ENCODE measurements at regions not wholly inside any gene's neighbourhood (a gene's known extent, or its start where the extent isn't known, plus 50 kb on each side); places are given as distances from the start of the nearest gene placed in this dataset.

DNA sequence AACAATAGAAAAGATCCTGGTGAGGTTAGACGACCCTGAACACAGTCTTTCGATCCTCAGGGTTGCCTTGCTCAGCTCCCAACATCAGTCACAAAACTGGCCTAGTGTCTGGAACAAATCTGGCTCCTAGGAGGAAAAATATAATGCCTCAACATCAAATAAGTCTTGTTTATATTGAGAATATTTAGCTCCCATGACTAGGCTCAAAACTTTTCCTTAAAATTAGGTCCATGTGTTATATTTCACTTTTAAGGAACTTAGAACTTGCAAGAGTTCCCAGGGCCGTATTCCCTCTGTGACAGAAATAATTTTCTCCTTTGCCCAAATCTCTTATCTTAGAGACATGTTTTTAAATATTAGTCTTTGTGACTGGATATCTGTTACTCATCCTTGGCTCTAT lies 819.7 kb upstream of the ZEB2 start:
- H3K27ac ChIP-seq (ENCODE audit: low read depth, low read length) = no peak overlapping the region
- no peaks in the 10 kb centered on the region for H3K27me3 ChIP-seq (ENCODE audit: control insufficient read depth in 5 of 5, insufficient read depth in 4 of 5, low read length in 5 of 5)
- no peak overlapping the region for H3K4me3 ChIP-seq (ENCODE audit: low read depth in 1 of 5, low read length in 5 of 5)
- no peaks in the 10 kb centered on the region for H3K36me3 ChIP-seq (ENCODE audit: control insufficient read depth in 5 of 5, insufficient read depth in 5 of 5, low read length in 5 of 5)
- no peaks in the 10 kb centered on the region for H3K4me1 ChIP-seq (ENCODE audit: control insufficient read depth in 5 of 5, insufficient read depth in 5 of 5, low read length in 5 of 5)
- peaks cover 0 to 2% (median 0%) of the 10 kb centered on the region in 5 donors for H3K9me3 ChIP-seq (ENCODE audit: control insufficient read depth in 5 of 5, low read length in 5 of 5)
- H3K9ac ChIP-seq (ENCODE audit: low read length in 5 of 5) = no peak overlapping the region

DNA sequence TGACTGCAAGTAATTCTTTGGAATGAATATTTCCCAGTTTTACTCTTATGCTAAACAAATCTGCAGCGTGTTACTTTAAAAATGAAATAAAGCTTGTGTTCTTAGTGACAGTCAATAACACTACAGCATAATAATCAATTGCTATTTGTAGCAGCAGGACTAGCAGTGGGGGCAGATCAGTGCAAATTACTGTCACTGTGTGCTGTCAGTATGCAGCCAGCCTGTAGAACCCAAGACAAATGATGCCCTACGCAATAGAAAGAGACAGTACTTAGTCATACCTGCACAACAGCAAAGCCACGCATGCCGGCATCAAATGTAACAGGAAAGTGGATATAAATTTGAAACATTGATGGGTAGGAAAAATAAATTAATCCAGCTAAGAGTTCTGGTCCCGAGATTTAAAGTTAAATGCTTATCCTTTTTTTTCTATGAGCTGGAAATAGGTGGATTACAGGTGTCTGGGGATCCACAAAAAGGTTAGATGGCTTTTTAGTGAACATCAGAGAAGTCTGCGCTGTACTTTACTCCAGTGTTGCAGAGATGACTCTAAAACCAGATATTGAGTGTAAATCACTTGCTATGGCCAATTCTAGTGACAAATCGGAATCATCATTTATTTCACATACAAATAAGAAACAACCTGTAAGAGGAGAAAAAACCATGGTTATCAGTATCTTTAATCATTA lies 812.4 kb upstream of the ZEB2 start:
- Histone ChIP-seq H3K27ac (ENCODE audit: low read depth, low read length) (no peak overlapping the region), H3K4me1 (ENCODE audit: control insufficient read depth in 5 of 5, insufficient read depth in 5 of 5, low read length in 5 of 5) (no peaks in the 10 kb centered on the region), H3K9me3 (ENCODE audit: control insufficient read depth in 5 of 5, low read length in 5 of 5) (no peaks in the 10 kb centered on the region), H3K27me3 (ENCODE audit: control insufficient read depth in 5 of 5, insufficient read depth in 4 of 5, low read length in 5 of 5) (no peaks in the 10 kb centered on the region), H3K4me3 (ENCODE audit: low read depth in 1 of 5, low read length in 5 of 5) (no peak overlapping the region), H3K9ac (ENCODE audit: low read length in 5 of 5) (no peak overlapping the region), H3K36me3 (ENCODE audit: control insufficient read depth in 5 of 5, insufficient read depth in 5 of 5, low read length in 5 of 5) (no peaks in the 10 kb centered on the region)

DNA sequence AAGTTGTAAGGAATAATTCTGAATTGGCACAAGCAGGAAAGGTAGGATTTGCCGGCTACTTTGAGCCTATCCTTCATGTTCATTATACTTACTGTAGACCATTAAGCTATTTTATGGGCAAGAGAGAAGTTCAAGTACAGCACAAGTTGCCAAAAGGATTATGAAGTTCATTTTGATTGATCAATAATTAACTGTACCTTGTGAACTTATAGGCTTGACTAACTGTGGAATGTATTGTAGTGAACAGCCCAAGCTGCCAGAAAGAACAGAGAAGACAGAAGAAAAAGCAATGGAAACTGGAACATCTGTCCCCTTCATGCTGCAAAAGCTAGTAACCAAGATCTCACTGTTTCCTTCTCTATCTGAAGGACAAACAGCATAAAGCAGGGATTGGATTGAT lies 810.1 kb upstream of the ZEB2 start:
- Histone ChIP-seq H3K27ac (ENCODE audit: low read depth, low read length) (no peak overlapping the region), H3K4me1 (ENCODE audit: control insufficient read depth in 5 of 5, insufficient read depth in 5 of 5, low read length in 5 of 5) (no peaks in the 10 kb centered on the region), H3K4me3 (ENCODE audit: low read depth in 1 of 5, low read length in 5 of 5) (no peak overlapping the region), H3K27me3 (ENCODE audit: control insufficient read depth in 5 of 5, insufficient read depth in 4 of 5, low read length in 5 of 5) (no peaks in the 10 kb centered on the region), H3K36me3 (ENCODE audit: control insufficient read depth in 5 of 5, insufficient read depth in 5 of 5, low read length in 5 of 5) (no peaks in the 10 kb centered on the region), H3K9ac (ENCODE audit: low read length in 5 of 5) (no peak overlapping the region), H3K9me3 (ENCODE audit: control insufficient read depth in 5 of 5, low read length in 5 of 5) (no peaks in the 10 kb centered on the region)

DNA sequence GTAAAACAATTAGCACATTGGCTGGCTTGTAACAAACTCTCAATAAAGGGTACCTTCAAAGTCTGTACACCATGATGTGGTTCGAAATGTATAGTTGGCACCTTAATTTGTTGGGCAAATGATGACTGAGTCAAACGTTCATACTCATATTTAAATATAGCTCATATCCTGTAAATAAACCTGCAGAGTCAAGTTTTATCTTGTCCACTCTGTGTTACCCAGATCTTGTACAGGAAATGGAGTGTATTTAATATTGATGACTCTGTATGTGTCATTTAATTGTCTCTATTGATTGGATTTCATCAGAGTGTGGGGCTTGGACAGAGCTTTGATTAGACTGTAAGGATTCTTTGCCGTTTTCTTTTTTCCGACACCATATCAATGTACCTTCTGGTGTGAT lies 805.6 kb upstream of the ZEB2 start:
- Histone ChIP-seq H3K36me3 (ENCODE audit: control insufficient read depth in 5 of 5, insufficient read depth in 5 of 5, low read length in 5 of 5) (no peaks in the 10 kb centered on the region), H3K4me3 (ENCODE audit: low read depth in 1 of 5, low read length in 5 of 5) (no peak overlapping the region), H3K27me3 (ENCODE audit: control insufficient read depth in 5 of 5, insufficient read depth in 4 of 5, low read length in 5 of 5) (no peaks in the 10 kb centered on the region), H3K4me1 (ENCODE audit: control insufficient read depth in 5 of 5, insufficient read depth in 5 of 5, low read length in 5 of 5) (no peaks in the 10 kb centered on the region), H3K27ac (ENCODE audit: low read depth, low read length) (no peak overlapping the region), H3K9me3 (ENCODE audit: control insufficient read depth in 5 of 5, low read length in 5 of 5) (no peaks in the 10 kb centered on the region), H3K9ac (ENCODE audit: low read length in 5 of 5) (no peak overlapping the region)

DNA sequence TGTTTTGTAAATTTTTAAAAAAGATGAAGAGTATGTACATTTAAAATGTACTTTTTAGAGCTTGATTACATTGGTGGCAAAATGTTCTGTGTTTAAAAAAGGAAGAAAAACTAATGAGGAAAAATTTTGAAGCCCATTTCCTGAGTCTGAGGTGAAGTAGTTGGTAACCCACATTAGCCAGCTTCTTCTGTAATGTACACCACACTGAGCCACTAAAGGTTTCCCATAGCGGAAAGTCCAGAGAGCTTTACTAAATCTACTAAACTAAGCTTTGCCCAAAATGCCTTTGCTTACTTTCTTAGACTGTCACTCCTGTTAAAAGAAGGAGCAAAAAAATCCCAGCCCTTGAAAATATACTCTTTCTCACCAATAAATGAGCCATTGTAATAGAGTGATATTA lies 804.8 kb upstream of the ZEB2 start:
- Histone ChIP-seq H3K36me3 (ENCODE audit: control insufficient read depth in 5 of 5, insufficient read depth in 5 of 5, low read length in 5 of 5) (no peaks in the 10 kb centered on the region), H3K4me1 (ENCODE audit: control insufficient read depth in 5 of 5, insufficient read depth in 5 of 5, low read length in 5 of 5) (no peaks in the 10 kb centered on the region), H3K27ac (ENCODE audit: low read depth, low read length) (no peak overlapping the region), H3K4me3 (ENCODE audit: low read depth in 1 of 5, low read length in 5 of 5) (no peak overlapping the region), H3K9me3 (ENCODE audit: control insufficient read depth in 5 of 5, low read length in 5 of 5) (no peaks in the 10 kb centered on the region), H3K27me3 (ENCODE audit: control insufficient read depth in 5 of 5, insufficient read depth in 4 of 5, low read length in 5 of 5) (no peaks in the 10 kb centered on the region), H3K9ac (ENCODE audit: low read length in 5 of 5) (no peak overlapping the region)

DNA sequence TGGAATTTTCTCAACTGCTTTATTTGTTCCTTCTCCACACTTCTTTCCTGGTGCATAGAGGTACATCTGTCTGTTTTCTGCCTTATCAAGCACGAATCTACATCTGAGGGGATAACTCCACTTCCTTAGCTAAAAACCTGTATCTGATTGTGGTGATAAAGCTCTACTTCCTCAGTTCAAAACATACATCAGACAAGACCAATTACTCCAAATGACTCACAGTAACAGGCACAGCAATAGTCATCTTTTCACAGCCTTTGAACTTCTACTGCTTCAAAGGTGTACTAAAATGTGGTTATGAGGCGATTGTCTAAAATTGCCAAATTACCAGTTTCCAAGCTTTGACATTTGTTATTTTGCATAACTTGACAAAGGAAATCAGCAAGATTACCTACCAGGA lies 803.6 kb upstream of the ZEB2 start:
- no peaks in the 10 kb centered on the region for H3K36me3 ChIP-seq (ENCODE audit: control insufficient read depth in 5 of 5, insufficient read depth in 5 of 5, low read length in 5 of 5)
- no peak overlapping the region for H3K4me3 ChIP-seq (ENCODE audit: low read depth in 1 of 5, low read length in 5 of 5)
- no peak overlapping the region for H3K9ac ChIP-seq (ENCODE audit: low read length in 5 of 5)
- H3K27me3 ChIP-seq (ENCODE audit: control insufficient read depth in 5 of 5, insufficient read depth in 4 of 5, low read length in 5 of 5) = no peaks in the 10 kb centered on the region
- no peaks in the 10 kb centered on the region for H3K4me1 ChIP-seq (ENCODE audit: control insufficient read depth in 5 of 5, insufficient read depth in 5 of 5, low read length in 5 of 5)
- H3K9me3 ChIP-seq (ENCODE audit: control insufficient read depth in 5 of 5, low read length in 5 of 5) = no peaks in the 10 kb centered on the region
- no peak overlapping the region for H3K27ac ChIP-seq (ENCODE audit: low read depth, low read length)

DNA sequence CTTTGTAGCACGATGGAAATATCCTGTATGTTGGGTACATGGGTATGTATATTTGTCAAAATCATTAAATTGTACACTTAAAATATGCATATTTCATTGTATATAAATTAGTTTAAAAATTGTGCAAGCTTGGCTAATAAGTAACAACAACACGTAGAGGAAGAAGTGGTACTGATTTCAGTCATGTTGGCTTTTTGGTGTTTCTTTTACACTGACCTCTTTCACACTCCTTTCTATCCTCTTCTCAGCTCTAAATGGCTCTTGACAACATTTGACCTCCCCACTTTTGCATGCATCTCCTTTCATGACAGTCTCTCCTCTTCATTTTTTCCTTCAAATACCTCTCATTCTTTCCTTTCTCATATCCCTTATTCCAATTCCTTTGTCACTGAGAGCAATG lies 801.4 kb upstream of the ZEB2 start:
- no peaks in the 10 kb centered on the region for H3K27me3 ChIP-seq (ENCODE audit: control insufficient read depth in 5 of 5, insufficient read depth in 4 of 5, low read length in 5 of 5)
- no peaks in the 10 kb centered on the region for H3K9me3 ChIP-seq (ENCODE audit: control insufficient read depth in 5 of 5, low read length in 5 of 5)
- no peaks in the 10 kb centered on the region for H3K36me3 ChIP-seq (ENCODE audit: control insufficient read depth in 5 of 5, insufficient read depth in 5 of 5, low read length in 5 of 5)
- no peak overlapping the region for H3K27ac ChIP-seq (ENCODE audit: low read depth, low read length)
- H3K9ac ChIP-seq (ENCODE audit: low read length in 5 of 5) = no peak overlapping the region
- no peaks in the 10 kb centered on the region for H3K4me1 ChIP-seq (ENCODE audit: control insufficient read depth in 5 of 5, insufficient read depth in 5 of 5, low read length in 5 of 5)
- no peak overlapping the region for H3K4me3 ChIP-seq (ENCODE audit: low read depth in 1 of 5, low read length in 5 of 5)

DNA sequence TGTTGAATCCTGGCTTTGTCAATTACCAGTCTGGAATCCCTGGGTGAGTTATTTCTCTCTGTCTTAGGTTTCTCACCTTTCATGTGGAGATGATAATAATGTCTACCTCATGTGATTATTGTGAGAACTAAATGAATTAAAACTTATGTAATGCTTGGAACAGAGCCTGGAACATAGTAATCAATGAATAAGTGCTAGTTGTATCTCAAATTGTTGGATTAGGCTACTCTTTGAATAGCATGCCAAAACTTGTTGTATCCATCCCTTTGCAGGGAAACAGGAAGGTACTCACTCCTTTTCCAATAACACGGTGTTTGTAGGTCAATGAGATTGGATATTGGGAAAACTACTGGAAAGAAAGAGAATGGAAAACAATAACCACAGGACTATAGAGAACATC lies 796.6 kb upstream of the ZEB2 start:
- Histone ChIP-seq H3K27me3 (ENCODE audit: control insufficient read depth in 5 of 5, insufficient read depth in 4 of 5, low read length in 5 of 5) (no peaks in the 10 kb centered on the region), H3K4me3 (ENCODE audit: low read depth in 1 of 5, low read length in 5 of 5) (no peak overlapping the region), H3K9ac (ENCODE audit: low read length in 5 of 5) (no peak overlapping the region)

DNA sequence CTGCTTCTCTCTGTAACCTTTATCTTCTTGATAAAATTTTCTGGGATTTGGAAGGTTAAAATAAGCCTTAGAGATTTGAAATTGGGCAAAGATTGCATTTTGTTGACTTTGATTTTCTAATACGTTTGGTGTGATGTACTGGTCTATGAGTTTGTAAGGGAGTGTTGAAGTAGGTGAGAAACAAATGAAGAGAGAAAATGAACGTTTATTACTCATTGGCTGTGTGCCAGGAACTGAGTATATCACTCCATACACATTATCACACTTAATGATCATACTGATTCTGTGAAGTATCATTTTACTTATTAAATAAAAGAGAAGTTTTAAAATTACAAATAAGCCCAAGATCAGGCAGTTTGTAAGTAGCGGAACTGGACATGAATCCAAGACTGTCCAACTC lies 795.1 kb upstream of the ZEB2 start:
- Histone ChIP-seq H3K36me3 (ENCODE audit: control insufficient read depth in 5 of 5, insufficient read depth in 5 of 5, low read length in 5 of 5) (no peaks in the 10 kb centered on the region), H3K9me3 (ENCODE audit: control insufficient read depth in 5 of 5, low read length in 5 of 5) (no peaks in the 10 kb centered on the region), H3K27ac (ENCODE audit: low read depth, low read length) (no peak overlapping the region), H3K4me1 (ENCODE audit: control insufficient read depth in 5 of 5, insufficient read depth in 5 of 5, low read length in 5 of 5) (no peaks in the 10 kb centered on the region), H3K27me3 (ENCODE audit: control insufficient read depth in 5 of 5, insufficient read depth in 4 of 5, low read length in 5 of 5) (no peaks in the 10 kb centered on the region), H3K9ac (ENCODE audit: low read length in 5 of 5) (no peak overlapping the region), H3K4me3 (ENCODE audit: low read depth in 1 of 5, low read length in 5 of 5) (no peak overlapping the region)

More for the DNA sequence above, 796.6 kb upstream of the ZEB2 start:
- Histone ChIP-seq H3K9me3 (ENCODE audit: control insufficient read depth in 5 of 5, low read length in 5 of 5) (no peaks in the 10 kb centered on the region), H3K4me1 (ENCODE audit: control insufficient read depth in 5 of 5, insufficient read depth in 5 of 5, low read length in 5 of 5) (no peaks in the 10 kb centered on the region), H3K36me3 (ENCODE audit: control insufficient read depth in 5 of 5, insufficient read depth in 5 of 5, low read length in 5 of 5) (no peaks in the 10 kb centered on the region), H3K27ac (ENCODE audit: low read depth, low read length) (no peak overlapping the region)

DNA sequence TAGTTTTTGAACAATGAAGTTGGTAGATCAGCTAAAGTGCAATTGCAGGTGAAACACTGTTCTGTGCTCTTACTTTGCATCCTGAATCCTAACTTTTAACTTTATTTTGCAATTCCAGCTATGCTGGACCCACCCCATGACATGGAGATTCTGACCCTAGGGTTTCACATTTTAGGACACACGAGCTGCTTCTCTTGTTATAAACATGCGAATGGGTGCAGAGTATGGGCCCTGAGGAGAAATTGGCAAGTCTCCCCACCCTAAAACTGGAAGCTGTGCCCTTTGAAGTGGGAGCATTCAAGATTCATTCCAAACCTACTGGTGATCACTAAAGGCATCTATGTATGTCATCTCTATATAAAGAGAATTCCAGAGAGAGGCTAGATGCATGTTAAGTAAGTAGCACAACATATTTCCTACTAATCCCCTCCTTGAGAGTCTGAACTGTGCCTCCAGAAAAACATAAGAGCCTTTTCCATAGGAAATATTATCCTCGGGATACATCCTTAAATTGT lies 794.3 kb upstream of the ZEB2 start:
- Histone ChIP-seq H3K27me3 (ENCODE audit: control insufficient read depth in 5 of 5, insufficient read depth in 4 of 5, low read length in 5 of 5) (no peaks in the 10 kb centered on the region), H3K4me1 (ENCODE audit: control insufficient read depth in 5 of 5, insufficient read depth in 5 of 5, low read length in 5 of 5) (no peaks in the 10 kb centered on the region), H3K4me3 (ENCODE audit: low read depth in 1 of 5, low read length in 5 of 5) (no peak overlapping the region), H3K36me3 (ENCODE audit: control insufficient read depth in 5 of 5, insufficient read depth in 5 of 5, low read length in 5 of 5) (no peaks in the 10 kb centered on the region), H3K9me3 (ENCODE audit: control insufficient read depth in 5 of 5, low read length in 5 of 5) (no peaks in the 10 kb centered on the region), H3K9ac (ENCODE audit: low read length in 5 of 5) (no peak overlapping the region), H3K27ac (ENCODE audit: low read depth, low read length) (no peak overlapping the region)
